ENCODE measurements at regions not wholly inside any gene's neighbourhood (a gene's known extent, or its start where the extent isn't known, plus 50 kb on each side); places are given as distances from the start of the nearest gene placed in this dataset.

DNA sequence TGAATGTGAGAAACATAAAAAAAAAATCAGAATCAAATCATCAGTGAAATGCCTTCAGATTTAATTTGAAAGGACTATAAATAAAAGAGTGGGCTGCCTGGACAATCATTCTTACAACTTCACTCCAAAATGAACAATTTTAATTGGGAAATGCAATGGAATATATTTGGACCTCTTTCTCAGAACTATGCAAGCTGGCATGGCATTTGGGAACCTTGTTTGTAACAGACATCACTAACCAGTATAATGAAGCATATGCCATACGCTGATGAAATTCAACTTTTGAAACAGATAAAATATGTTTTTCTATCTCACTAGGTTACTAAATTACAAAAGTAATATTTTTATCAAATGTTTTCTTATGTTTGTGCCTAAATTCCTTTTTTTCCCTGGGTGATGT lies 64.2 kb upstream of the FAM216B start:
- intact Hi-C loops (cut with micrococcal nuclease): no loop called here
- no peaks in the 10 kb centered on the region for H3K9me3 ChIP-seq (replicated peaks)
- no peaks in the 10 kb centered on the region for H3K36me3 ChIP-seq
- peaks cover 7% of the 10 kb centered on the region for H3K4me1 ChIP-seq
- no peak overlapping the region for H3K4me3 ChIP-seq
- H3K27me3 ChIP-seq (ENCODE audit: low read depth): no peaks in the 10 kb centered on the region
- no peak overlapping the region for H3K27ac ChIP-seq (replicated peaks)
- TF ChIP-seq CTCF (IDR thresholded peaks at IDR 0.05; ENCODE audit: borderline replicate concordance): no peak
- no peak for DNase-seq

DNA sequence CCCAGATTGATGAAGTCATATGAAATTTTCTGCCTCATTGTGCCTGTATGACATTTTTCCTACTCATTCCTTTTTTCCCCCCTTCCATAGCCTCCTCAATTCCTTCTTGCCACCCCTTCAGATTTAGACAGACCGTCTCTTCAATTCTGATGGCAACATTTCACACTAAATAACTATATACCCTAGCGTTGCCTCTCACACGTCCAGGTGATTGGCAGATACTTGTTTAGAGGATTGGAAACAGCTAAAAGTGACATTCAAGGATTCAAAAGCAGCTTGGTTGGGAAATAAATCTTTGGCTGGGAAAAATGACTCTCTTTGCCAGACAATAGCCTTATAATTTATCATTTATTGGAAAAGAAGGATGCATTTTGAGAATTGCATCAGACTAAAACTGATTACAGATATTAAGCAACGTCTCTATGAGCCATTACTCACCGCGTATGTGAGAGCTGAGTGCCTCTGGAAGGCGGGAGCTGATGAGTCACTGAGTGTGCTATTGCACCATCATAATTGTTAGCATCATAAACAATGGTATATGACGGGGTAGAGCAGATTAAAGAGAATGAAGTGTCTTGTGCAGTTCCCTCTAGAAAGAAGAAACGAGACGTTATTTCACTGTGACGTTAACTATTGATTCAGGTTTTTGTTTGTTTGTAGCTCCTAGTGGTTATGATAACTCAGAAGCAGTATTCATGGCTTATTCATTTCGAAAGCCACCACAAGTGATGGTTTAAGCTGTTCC lies 61.1 kb upstream of the FAM216B start:
- Histone ChIP-seq H3K36me3 (no peaks in the 10 kb centered on the region), H3K9me3 (replicated peaks) (no peaks in the 10 kb centered on the region), H3K4me3 (no peak overlapping the region), H3K4me1 (peaks cover 7% of the 10 kb centered on the region), H3K27me3 (ENCODE audit: low read depth) (no peaks in the 10 kb centered on the region), H3K27ac (replicated peaks) (no peak overlapping the region)
- no peak for TF ChIP-seq CTCF (IDR thresholded peaks at IDR 0.05; ENCODE audit: borderline replicate concordance)
- intact Hi-C loops (cut with micrococcal nuclease): no loop called here
- no peak for DNase-seq

- intact Hi-C loops (cut with micrococcal nuclease): no loop called here
- TF ChIP-seq CTCF (IDR thresholded peaks at IDR 0.05; ENCODE audit: borderline replicate concordance): no peak
- H3K4me3 ChIP-seq: no peak overlapping the region
- H3K27ac ChIP-seq (replicated peaks): no peak overlapping the region
- peaks cover 3% of the 10 kb centered on the region for H3K9me3 ChIP-seq (replicated peaks)
- H3K4me1 ChIP-seq: peaks cover 6% of the 10 kb centered on the region
- H3K27me3 ChIP-seq (ENCODE audit: low read depth): no peaks in the 10 kb centered on the region
- DNase-seq: no peak
- H3K36me3 ChIP-seq: no peaks in the 10 kb centered on the region
Observed at GRCh38 chr13:42720858-42721219, 60.5 kb upstream of the FAM216B start.

DNA sequence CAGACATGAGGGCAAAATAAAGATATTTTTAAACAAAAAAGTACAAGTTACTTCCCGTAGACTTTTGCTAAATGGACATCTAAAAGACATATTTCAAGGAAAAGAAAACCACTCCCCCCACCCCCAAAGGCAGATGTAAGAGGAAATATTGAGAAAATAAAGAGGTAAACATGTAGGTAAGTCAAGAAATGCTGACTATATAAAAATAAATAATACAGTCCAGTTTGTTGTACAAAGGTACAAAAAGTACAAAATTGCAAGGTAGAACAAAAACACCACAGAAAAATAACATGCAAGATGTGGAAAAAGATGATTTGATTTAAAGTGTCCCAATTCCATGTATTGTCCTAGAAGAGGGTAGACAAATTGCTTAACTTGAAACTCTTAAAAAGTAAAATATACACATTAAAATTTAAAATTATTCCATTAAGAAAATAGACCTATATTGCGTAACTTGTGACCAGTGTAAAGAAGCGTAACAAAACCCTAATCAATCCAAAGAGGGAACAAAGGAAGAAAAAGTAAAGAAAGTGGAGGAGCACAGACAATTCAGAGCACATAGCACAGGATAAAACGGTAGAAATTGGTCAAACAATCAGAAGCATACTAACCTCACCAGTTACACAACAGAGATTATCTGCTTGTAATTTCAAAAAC lies 58.4 kb upstream of the FAM216B start:
- no peaks in the 10 kb centered on the region for H3K36me3 ChIP-seq
- no peak for TF ChIP-seq CTCF (IDR thresholded peaks at IDR 0.05; ENCODE audit: borderline replicate concordance)
- H3K27ac ChIP-seq (replicated peaks): no peak overlapping the region
- DNase-seq: no peak
- H3K27me3 ChIP-seq (ENCODE audit: low read depth): no peaks in the 10 kb centered on the region
- intact Hi-C loops (cut with micrococcal nuclease): no loop called here
- peaks cover 13% of the 10 kb centered on the region for H3K9me3 ChIP-seq (replicated peaks)
- no peak overlapping the region for H3K4me3 ChIP-seq
- H3K4me1 ChIP-seq: no peaks in the 10 kb centered on the region

GRCh38 chr13:42728507-42729180 lies 52.7 kb upstream of the FAM216B start:
- no peak for TF ChIP-seq CTCF (IDR thresholded peaks at IDR 0.05; ENCODE audit: borderline replicate concordance)
- intact Hi-C loops (cut with micrococcal nuclease): no loop called here

More at GRCh38 chr13:42728507-42729180, 52.7 kb upstream of the FAM216B start:
- no peaks in the 10 kb centered on the region for H3K4me1 ChIP-seq
- H3K4me3 ChIP-seq: no peak overlapping the region
- no peak overlapping the region for H3K27ac ChIP-seq (replicated peaks)
- H3K27me3 ChIP-seq (ENCODE audit: low read depth): peaks cover 2% of the 10 kb centered on the region
- peaks cover 13% of the 10 kb centered on the region for H3K9me3 ChIP-seq (replicated peaks)
- DNase-seq: no peak
- no peaks in the 10 kb centered on the region for H3K36me3 ChIP-seq

Data from left ventricle myocardium inferior (tissue), 1 donor.